GM19043 (cell line): ENCODE measurements at regions not wholly inside any gene's neighbourhood (a gene's known extent, or its start where the extent isn't known, plus 50 kb on each side); places are given as distances from the start of the nearest gene placed in this dataset.

Experiments used
- ATAC-seq: cut with Tn5 transposase; IDR thresholded peaks from one replicate; pipeline ENCODE4 v1.9.1; 2021; ENCODE audit warnings: low read depth; ENCODE audit not compliant: unreplicated experiment

DNA sequence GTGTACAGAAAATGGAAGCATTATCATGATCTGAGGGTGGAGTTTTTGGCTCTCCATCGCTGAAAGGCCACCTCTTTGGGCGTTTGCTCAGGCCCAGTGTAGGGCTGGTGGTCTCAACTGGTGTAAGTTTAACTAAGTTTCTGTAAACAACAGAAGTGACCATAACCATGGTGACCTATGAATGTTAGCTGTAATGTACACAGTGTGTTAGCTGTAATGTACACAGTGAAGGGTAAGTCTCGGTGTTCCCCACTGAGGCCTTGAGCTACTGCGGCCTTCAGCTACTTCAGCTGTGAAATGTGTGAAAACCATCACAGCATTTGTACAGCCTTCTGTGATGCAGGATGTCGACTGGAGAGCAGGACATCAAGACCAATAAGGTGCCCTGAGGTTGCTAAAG is 185.2 kb downstream of the MYLK4 start:
- no peak for ATAC-seq

DNA sequence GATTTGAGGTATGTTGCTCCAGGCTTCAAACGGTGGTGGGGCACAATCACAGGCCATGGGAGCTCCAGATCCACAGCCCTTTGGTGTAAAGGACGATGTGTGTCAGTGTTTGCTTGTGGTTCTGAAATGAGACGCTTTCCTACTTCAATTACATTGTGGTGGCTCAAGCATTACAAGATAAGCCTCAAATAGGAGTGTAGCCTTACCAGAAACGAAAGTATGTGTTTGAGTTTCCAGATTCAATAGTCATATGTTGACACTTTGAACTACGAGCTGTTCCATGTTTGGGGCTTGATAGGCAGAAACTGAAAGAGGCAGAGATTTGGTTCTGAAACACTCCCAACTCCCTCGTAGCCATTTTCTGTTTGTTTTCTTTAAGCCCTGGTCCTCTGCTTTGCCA is 187.1 kb downstream of the MYLK4 start:
- ATAC-seq, result peak; percentile 71

DNA sequence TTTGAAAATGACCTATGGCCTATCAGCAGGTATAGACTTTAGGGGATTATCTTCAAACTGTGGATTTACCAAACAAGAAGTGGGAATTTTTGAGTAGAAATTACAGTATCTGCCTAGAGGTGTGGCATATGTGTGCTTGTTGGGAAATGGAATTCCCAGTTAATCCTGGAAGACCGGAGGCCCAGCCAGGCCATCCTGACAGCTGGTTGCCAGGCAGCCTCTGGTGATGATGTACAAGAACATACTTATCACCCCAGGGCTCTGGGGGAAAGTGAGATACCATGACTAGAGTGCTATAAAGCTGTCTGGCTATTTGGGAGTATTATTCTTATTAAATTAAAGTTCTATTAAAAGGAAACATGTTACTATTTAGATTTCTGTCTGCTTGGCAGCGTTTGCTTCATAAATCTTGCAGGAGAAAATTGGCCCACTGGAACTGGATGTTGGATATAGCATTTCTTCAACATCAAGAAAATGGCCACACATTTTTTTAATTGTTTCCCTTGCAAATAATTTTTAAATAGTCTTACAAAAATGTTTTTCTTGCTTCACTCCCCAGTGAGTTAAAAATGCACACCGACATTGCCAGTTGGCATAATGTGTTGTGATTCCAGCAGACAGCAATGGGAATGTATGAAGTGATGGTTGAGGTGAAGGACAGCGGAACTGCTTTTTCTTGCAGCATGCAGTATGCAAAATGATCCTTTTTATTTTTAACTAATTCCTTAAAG is 187.8 kb downstream of the MYLK4 start:
- ATAC-seq, result no peak

DNA sequence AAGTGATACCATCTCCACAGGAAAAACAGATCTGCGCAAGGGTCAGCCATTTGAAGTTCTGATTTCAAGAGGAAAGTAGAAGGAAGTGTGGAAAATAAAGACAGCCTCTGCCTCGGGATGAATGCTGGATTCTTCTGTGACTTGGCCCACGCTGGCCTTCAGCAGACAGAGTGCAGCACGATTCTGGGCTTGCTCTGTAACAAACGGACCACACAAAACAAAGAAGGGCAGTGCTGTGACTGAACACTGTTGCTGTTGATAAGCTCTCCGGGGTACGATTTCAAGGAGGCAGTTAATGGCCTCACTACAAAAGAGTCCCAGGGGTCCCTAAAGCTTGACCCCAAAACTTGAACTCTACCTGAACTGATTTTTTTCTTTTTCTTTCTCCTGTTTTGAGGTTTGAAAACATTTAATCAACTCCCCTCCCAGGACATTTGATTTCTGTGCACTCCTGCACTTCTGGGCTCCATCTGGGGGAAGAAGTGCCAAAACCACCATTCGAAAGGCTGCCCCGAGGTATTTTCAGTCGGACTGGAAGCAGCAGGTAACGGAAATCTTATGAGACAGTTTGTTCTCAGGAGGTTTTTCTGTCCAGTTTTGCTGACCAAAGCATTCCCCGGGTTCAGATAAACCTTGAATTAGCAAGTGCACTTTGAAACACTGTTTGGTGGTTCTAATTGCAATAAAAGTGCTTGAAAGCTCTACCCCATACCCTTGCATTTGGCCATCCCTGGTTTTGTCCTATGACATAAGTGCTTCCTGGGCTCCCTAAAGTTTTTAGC is 189.6 kb downstream of the MYLK4 start:
- ATAC-seq, result no peak

DNA sequence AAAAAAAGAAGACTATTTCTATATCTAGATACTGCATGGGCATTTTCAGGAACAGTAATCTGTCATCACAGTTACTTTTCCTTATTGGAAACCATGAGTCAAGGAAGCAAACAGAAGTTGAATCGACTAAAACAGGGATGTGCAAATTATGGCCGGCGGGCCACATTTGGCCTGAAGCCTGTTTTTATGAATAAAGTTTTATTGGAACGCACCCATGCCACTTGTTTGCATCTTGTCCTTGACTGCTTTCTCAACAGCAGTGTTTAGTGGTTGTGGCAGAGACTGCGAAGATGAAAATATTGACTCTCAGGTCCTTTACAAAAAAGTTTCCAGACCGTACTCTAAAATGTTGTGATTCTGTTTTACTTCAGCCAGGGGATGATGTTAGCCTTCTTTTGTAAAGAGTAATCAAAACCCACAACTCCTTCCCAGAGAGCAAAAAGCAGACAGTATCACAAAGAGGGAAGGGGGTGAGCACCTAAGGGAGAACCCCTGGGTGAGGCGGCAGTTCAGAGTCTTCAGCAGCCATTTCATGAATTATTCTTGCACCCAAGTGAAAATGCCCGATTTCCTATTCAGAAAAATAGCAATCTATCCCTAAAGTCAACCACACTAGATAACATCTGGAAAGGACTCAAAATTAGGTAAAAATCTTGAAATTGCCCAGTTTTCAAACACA is 190.4 kb downstream of the MYLK4 start:
- ATAC-seq, result no peak

DNA sequence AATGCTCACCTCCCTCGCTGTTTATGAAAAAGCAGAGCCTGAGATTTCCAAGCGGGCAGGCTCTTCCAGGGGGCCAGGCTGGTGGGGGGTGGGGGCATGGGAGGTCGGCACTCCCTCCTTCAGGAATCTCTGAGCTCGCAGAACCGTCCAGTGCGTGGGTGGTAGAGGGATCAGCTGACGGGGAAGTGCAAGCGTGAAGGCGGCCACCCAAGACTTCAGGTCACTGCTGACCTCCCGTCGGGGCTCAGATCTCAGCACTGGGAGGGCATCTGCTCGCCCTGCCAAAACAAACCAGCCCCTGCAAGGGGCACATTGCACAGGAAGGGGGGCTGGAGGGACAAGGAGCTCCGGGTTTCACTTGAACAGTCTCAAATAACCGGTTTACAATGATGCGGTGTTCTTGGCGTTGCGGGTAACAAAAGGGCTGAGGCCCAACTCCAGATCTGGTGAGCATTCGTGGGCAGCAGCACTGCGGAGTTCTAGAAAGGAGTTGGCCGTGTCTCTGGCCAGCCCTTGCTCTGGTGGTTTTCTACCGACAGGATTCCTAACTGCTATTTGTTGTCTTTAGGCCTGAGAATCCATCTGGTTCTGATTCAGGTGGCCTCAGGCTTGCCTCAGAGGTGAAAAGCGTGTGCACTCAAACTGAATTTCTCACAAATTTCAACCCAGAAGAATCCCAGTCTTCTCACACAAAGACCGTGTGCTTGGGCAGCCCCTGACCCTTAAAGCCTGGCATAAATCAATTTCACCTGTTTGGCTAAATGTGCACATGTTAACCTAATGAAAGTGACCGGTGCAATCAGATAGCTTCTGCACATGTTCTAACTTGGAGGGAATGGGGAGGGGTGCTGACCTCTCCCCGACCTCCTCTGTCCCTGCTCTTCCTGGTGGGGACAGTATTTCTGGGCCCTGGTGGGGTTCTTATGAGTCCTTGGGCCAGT is 191.6 kb downstream of the MYLK4 start:
- no peak for ATAC-seq

DNA sequence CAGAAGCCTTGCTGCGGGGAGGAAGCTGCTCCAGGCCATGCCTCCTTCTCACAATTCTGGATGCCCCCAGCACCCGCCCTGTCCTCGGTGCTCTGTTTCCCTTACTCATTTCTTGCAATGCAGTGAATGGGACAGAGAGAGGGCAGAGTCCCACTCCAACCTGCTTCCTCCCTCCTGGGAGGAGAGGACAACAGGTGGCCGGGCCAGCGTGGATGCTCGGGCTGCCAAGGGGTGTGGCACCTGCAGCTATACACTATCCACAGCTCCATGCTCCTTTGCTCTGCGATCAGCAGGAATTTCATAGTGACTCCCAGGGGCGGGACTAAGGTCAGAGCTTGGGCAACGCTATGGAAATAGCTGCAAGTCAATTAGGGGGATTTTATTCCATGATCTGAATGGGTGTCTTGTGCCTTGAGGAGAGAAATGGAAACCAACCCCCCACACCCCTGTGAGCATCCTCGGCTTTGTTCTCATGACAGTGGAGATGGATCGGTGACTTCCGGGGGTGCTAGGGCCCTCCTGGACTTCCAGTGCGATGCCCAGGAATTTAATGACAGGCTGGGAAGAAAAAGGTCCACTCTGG is 192.5 kb downstream of the MYLK4 start:
- ATAC-seq, result no peak

DNA sequence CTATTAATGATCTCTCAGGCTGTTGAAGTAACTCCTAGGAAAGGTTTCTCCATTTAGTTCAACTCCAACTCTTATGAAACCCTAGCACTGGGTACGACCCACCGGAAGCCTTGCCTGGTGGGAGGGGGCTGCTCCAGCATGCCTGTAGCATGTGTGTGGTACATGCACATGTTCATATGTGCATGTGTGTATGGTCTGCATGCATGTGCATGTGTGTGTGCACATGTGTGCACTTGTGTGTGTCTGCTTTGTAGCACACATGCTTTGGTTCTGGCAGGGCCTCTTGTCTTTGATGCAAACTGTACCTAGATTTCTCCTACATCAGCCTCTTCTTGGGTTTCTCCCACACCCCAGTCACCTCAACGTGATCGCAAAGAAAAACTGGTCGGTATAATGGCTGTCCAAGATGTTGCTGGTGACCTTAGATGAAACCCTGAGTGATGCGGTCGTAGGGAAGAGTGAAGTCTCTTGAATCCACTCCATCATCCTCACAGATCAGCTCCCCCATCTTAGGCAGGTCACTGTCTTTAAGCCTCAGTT is 193.5 kb downstream of the MYLK4 start:
- no peak for ATAC-seq

DNA sequence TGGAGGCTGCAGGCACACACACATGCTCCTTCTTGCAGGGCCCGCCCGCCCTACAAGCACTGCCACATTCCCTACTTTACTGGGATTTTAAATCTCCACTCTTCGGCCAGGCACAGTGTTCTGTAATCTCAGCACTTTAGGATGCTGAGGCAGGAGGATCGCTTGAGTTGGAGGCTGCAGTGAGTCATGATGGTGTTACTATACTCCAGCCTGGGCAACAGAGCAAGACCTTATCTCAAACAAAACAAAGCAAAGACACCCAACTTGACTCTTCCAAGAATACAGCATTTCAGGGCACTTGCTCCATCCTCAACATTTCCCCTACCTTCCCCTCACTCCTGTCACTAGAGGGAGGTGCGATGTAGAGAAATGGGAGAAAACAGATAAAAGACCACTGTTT is 194.0 kb downstream of the MYLK4 start:
- ATAC-seq, result no peak

DNA sequence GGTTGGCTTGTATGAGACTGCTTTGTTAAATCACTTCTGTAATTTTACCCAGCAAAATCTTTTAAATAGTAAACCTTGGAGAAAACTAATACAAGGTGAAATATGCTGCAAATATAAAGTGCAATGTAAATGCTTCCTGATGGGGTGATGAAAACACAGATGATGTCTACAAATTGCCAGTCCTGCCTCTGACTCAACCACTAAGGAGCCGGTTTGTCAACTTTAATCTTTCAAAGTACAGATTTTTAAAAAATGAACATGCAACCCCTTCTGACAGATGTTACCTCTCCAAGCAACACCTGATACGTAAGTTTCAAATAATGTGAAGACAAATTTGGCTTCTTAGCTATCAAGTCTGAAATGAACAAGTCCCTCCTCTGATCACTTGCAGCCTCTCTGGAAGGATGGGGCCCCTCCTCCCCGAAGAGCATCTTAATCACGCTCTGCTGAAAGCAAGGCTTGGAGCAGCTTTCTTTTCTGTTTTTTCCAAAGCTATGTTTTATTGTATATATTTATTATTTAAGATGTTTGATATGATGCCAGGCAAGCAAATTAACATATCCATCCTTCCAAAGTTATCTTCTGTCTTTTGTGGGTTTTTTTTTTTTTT is 196.0 kb downstream of the MYLK4 start:
- no peak for ATAC-seq

DNA sequence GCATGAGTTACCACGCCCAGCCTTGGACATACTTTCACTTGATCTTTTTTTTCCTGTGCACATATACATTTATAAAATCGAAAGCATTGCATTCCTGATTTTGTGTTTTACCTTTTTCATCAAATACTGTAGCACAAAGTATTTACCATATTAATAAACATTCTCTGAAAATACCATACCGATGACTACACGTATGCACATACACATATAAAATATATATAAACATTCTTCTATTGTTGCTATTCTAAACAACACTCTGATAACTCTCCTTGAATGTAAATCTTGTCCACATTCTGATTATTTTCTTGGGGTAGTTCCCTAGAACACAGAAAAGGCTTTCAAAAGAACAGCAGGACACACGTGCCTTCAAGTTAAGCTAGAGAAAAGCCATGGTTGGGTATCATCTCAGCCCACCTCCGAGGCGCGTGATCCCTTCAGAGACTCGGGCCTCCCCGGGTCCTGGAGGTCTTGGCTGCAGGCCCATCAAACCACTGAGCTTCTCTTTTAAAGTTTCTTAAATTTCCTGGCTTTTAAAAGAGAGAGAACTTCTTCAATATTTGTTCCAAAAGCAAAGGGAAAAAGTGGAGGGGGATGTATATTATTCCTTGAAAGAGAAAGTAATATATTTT is 198.1 kb downstream of the MYLK4 start:
- no peak for ATAC-seq

DNA sequence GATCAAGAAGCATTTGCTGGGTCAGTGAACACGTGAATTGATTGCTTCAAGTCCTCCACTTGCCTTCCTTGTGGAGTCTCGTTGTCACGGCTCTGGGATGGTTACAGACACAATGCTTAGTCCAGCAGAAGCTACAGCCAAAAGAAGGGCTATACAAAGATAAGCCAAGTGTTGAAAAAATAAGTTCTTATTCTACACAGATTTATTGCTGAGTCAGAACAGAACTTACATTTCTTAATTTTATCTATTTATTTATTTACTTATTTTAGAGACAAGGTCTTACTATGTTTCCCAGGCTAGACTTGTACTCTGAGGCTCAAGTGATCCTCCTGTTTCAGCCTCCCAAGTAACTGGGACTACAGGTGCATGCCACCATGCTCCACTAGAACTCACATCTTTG is 199.0 kb downstream of the MYLK4 start:
- no peak for ATAC-seq

DNA sequence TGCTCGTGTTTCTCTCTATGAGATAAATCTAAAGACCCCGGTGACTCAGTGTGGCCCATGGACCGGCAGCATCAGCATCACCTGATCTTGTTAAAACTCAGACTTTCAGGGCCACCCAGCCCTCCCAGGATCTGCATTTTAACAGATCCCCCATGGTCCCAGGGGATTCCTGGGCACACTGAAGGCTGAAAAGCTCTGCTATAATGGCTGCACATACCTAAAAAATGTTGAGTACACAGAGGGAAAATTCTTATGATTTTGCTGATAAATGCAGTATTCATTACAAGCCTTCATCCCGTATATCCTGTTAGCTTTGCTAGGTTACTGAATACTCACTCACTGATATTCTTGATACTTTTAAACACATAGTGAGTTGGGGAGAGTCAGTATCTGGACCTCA is 200.5 kb downstream of the MYLK4 start:
- no peak for ATAC-seq

DNA sequence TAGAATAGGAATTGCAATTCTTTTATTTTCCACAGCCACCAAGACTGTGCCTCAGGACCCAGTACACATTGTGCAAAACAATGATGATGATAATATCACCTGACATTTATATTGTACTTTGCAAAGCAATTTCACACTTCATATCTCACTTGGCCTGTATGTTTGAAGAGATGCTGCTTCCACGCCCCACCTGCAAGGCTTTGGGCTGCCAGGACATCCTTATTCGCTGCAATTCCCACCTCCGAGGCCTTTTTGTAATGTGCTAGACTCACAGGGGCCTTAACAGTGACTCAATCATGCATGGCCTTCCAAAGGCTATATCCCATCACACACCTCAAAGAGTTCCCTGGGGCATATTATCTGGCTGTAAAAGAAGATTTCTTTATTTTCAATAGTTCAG is 200.9 kb downstream of the MYLK4 start:
- ATAC-seq, result no peak

DNA sequence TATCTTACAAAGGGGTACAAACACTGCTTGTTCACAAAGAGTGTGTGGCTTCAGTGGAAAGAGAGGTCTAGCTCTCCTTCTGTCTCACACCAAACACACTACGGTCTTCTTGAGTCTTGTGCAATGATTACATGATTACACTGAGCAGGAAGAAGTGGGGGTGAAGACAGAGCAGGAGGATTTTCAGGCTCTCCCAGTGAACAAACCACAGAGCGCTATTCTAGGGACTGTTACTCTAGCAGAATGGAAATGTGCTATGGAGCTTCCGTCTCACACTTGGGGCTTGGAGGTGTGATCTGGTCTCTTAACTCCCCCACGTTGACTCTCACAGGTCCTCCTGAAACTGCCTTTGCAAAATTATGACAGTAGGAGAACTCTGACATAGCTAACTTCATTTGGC is 203.4 kb downstream of the MYLK4 start:
- no peak for ATAC-seq

DNA sequence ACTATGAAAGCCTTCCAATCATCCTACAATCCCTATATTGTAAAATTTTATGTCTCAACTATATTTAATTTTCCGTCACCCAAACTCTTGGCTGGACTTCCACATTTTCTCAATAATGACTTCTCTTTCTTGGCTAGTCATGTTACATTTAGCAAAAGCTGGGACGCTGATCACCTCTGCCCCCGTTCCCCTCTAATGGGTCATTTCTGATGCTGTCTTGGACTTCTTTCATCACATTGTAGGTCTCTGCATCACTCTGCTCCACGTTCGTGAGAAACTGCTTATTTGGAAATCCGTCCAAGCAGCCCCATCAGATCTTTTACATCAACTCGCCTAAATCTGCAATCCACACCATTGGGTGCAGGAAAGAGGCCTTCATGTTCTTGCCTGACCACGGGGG is 203.8 kb downstream of the MYLK4 start:
- no peak for ATAC-seq

DNA sequence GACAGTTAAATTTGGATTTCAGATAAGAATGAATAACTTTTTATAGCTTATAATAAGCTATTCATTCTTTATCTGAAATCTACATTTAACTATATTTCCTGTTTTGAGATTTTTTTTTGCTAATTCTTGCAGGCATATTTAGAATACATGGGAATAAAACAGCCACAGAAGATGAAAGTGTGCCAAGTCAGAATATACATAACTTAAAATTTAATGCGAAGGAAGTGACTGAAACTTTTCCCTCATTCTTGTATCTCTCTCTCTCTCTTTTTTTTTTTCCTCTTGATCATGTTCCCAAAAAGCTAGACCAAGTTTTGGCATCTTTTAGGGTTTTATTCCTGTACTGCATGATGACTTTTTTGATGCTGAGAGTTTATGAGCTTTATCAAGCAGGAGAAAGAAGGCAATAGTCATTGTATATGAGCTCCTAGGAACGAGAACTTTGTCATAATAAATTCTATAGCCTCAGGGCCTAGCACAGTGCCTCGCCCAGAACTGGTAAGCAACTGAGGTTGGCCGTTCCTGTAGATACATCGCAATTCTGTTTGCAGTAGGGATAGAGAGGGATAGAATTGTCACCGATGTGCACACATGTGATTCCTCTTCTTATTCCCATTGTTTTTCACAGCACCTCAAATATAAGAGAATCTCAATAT is 205.2 kb downstream of the MYLK4 start:
- ATAC-seq, result no peak

DNA sequence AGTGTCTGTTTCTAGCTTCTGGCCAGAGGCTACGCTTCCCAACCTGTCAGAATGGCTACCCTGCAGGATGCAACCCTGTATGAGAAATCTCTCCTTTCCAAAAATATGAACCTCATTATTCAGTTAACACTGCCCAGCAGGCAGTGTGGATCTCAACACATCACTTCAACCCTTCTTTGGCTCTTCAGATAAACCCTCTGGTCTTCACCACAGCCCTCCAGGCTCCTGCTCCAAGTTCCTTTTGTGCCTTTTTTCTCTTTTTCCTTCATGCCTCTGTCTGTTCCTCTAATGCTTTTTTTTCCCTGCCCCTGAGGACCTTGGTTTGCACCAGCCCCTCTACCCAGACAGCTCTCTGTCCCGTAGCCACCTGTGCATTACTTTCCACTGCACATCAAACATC is 207.4 kb downstream of the MYLK4 start:
- no peak for ATAC-seq

DNA sequence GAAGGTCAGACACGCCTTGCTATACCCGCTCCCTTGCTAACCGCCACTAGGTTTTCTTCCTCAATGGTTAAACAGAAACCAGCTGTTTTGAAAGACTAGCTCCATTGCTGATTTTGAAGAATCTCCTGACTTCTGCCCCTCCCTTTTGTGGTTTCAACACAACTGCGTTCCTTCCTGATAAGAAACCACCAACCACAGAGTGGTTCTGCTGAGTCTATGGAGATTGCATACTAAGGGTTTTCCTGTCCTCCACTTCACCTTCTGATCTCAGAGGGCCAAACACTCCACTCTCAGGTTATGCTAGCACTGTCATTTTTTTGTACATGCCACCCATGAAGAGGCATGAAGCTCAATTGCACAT is 207.9 kb downstream of the MYLK4 start:
- peak; percentile 61 for ATAC-seq
